Cardiac fibroblast (primary cell): ENCODE measurements at regions not wholly inside any gene's neighbourhood (a gene's known extent, or its start where the extent isn't known, plus 50 kb on each side); places are given as distances from the start of the nearest gene placed in this dataset.

Source experiments
- DNase-seq, 2 donors: peaks; one replicate each; pipeline versions ENCODE4 v3.0.0 to v3.0.0-alpha.2; 2010; ENCODE audit warnings: low read depth in 2 of 2
- H3K4me3 ChIP-seq, 2 donors: replicated peaks in 1 of 2; 1 replicate in 1 of 2; 2 replicates in 1 of 2; pipeline ENCODE4 v1.5.1; 2011; ENCODE audit warnings: low read depth in 2 of 2, low read length in 2 of 2, mild to moderate bottlenecking in 2 of 2, moderate library complexity in 1 of 2
- CTCF ChIP-seq: IDR thresholded peaks from one replicate; pipeline ENCODE4 v1.5.1; 2011; ENCODE audit warnings: low read depth, mild to moderate bottlenecking, low read length, inconsistent platforms

- DNase-seq = peak; percentile 57 to 97
- TF ChIP-seq CTCF = no peak
These were observed 56.5 kb upstream of the ADGRF1 start for GRCh38 chr6:47098570-47098993.

GRCh38 chr6:47097092-47097945, 55.2 kb upstream of the ADGRF1 start:
- H3K4me3 ChIP-seq = no peak overlapping the region
- TF ChIP-seq CTCF = peak; percentile 79
- DNase-seq = peak; percentile 91 to 92

More at GRCh38 chr6:47098570-47098993, 56.5 kb upstream of the ADGRF1 start:
- H3K4me3 ChIP-seq = no peak overlapping the region

- no peak for TF ChIP-seq CTCF
- no peak overlapping the region for H3K4me3 ChIP-seq
- DNase-seq = no peak
These were observed 54.2 kb upstream of the ADGRF1 start for GRCh38 chr6:47096211-47096895.

- DNase-seq = peak; percentile 43 to 52
- TF ChIP-seq CTCF = peak; percentile 17
- H3K4me3 ChIP-seq = no peak overlapping the region
These were observed 52.3 kb upstream of the ADGRF1 start for GRCh38 chr6:47094241-47094925.

- no peak for TF ChIP-seq CTCF
- no peak overlapping the region for H3K4me3 ChIP-seq
- DNase-seq = no peak
These were observed 51.0 kb upstream of the ADGRF1 start for GRCh38 chr6:47093169-47093568.

- peak in 1 of 2 donors; percentile 64 for DNase-seq
- H3K4me3 ChIP-seq = no peak overlapping the region
- TF ChIP-seq CTCF = no peak
These were observed 49.9 kb upstream of the ADGRF1 start for GRCh38 chr6:47091886-47092668.
